ENCODE measurements at regions not wholly inside any gene's neighbourhood (a gene's known extent, or its start where the extent isn't known, plus 50 kb on each side); places are given as distances from the start of the nearest gene placed in this dataset.

DNA sequence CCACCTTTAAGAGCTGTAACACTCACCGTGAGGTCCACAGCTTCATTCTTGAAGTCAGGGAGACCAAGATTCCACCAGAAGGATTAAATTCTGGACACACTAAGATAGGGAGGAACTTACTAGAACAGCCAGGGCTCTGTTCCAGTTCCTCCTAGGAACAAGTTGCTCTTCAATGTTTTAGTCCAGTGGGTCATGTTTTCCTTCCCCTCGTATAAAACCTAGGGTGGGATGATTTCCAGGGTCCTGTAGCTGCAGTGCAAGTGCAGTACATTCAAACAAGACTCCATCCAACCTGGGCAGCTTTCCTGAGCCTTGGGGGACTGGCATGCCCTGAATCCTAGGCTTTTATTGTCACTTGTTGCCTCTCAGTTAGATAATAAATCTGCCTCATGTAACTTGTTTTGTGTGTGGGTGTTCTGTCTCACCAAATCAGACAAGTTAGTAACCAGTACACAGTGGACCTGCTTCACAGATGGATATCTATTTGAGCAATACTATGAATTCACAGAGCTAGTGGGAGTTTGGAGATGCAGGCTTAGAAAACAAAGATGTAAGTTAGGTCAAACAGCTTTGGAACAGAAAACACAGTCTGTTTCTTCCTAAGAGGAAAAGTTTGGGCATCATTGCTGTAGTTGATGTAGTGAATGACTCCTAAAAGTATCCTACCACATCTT, 405.6 kb downstream of the GABRG2 start:
- Histone ChIP-seq H3K4me3 (no peak overlapping the region), H3K27ac (no peak overlapping the region)
- TF ChIP-seq, protein P1, sequence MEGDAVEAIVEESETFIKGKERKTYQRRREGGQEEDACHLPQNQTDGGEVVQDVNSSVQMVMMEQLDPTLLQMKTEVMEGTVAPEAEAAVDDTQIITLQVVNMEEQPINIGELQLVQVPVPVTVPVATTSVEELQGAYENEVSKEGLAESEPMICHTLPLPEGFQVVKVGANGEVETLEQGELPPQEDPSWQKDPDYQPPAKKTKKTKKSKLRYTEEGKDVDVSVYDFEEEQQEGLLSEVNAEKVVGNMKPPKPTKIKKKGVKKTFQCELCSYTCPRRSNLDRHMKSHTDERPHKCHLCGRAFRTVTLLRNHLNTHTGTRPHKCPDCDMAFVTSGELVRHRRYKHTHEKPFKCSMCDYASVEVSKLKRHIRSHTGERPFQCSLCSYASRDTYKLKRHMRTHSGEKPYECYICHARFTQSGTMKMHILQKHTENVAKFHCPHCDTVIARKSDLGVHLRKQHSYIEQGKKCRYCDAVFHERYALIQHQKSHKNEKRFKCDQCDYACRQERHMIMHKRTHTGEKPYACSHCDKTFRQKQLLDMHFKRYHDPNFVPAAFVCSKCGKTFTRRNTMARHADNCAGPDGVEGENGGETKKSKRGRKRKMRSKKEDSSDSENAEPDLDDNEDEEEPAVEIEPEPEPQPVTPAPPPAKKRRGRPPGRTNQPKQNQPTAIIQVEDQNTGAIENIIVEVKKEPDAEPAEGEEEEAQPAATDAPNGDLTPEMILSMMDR (IDR thresholded peaks at IDR 0.05): no peak
- no peak for DNase-seq (ENCODE audit: low spot score)

DNA sequence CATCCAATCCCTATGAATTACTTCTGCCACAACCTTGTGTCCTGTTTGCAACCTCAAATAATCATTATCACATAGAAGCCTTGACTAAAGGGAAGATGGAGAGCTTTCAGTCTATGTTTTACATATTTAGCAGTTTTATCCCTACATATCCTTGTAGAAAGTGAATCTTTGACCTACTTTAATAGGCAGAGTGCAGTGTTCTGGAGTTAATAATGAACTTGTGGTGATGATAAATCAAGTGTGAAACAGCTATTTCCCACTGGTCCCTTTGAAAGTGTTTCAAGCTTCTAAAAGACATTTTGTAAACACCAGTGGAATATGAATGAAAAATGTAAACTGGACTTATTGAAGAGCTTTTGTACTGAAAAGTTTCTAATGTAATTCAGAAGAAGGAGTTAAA, 406.7 kb downstream of the GABRG2 start:
- no peak overlapping the region for H3K27ac ChIP-seq
- no peak for DNase-seq (ENCODE audit: low spot score)
- TF ChIP-seq, protein P1 (IDR thresholded peaks at IDR 0.05): no peak
- no peak overlapping the region for H3K4me3 ChIP-seq

DNA sequence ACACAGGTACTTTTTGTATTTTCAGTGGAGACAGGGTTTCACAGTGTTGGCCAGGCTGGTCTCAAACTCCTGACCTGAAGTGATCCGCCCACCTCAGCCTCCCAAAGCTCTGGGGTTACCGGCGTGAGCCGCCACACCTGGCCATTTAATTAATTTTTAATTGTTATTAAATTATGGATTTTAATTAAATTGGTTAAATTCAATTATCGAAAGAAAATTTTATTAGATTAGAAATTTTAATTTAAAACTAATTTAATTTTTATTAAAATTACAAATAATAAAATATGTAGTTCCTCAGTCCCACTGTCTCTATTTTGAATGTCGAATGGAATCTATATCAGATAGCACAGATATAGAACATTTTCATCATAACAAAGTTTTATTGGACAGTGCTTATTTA, 416.5 kb downstream of the GABRG2 start:
- TF ChIP-seq, protein P1 (IDR thresholded peaks at IDR 0.05): no peak
- Histone ChIP-seq H3K27ac (no peak overlapping the region), H3K4me3 (no peak overlapping the region)
- no peak for DNase-seq (ENCODE audit: low spot score)

DNA sequence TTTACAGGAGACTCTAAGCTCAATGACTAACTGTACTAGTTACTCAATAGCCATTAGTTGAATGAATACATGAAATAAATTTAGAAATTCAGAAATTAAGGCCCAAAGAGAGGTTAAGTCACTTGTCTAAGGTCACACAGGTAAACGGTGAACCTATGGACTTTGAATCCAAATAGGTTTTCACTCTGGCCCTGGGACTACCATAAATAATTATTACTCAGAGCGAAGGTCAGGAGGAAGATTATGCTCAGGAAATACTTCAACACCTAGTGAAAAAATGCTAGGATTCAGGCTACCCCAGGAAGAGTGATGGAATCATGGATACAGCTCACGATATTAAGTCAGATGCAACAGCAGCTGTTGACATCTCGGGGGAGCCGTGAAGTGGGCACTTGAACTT, 417.4 kb downstream of the GABRG2 start:
- Histone ChIP-seq H3K4me3 (no peak overlapping the region), H3K27ac (no peak overlapping the region)
- TF ChIP-seq, protein P1 (IDR thresholded peaks at IDR 0.05): no peak
- DNase-seq (ENCODE audit: low spot score): no peak

DNA sequence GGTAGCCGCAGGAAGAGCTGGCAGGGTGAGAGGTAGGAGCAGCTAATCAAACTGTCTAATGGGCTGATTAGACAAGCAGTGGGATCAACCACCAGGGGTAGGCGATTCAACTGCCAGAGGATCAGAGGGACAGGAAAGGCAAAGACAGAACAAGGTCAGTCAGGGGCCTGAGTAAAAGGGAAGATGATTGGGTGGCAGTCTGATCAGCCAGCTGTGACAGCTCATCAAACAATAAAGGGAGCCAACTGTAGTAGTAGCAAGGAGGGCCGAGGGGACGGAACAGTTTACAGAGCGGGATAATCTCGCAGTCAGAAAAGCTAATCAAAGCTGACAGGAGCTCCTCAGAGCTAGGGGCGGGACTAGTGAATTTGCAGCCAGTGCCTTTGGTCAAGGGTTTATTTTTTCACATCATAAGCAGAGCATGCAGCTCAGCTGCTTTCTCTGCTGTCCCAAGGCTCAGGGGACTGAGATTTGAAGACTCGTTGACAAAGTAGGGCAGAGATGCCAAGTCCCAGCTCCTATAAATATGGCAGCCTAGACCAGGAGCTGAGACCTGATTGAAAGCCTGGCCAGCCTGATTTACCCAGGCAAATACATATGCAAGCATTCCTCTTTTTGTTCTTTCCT, 418.2 kb downstream of the GABRG2 start:
- peak; percentile 66 for DNase-seq (ENCODE audit: low spot score)
- no peak overlapping the region for H3K27ac ChIP-seq
- H3K4me3 ChIP-seq: no peak overlapping the region
- TF ChIP-seq, protein P1 (IDR thresholded peaks at IDR 0.05): no peak

DNA sequence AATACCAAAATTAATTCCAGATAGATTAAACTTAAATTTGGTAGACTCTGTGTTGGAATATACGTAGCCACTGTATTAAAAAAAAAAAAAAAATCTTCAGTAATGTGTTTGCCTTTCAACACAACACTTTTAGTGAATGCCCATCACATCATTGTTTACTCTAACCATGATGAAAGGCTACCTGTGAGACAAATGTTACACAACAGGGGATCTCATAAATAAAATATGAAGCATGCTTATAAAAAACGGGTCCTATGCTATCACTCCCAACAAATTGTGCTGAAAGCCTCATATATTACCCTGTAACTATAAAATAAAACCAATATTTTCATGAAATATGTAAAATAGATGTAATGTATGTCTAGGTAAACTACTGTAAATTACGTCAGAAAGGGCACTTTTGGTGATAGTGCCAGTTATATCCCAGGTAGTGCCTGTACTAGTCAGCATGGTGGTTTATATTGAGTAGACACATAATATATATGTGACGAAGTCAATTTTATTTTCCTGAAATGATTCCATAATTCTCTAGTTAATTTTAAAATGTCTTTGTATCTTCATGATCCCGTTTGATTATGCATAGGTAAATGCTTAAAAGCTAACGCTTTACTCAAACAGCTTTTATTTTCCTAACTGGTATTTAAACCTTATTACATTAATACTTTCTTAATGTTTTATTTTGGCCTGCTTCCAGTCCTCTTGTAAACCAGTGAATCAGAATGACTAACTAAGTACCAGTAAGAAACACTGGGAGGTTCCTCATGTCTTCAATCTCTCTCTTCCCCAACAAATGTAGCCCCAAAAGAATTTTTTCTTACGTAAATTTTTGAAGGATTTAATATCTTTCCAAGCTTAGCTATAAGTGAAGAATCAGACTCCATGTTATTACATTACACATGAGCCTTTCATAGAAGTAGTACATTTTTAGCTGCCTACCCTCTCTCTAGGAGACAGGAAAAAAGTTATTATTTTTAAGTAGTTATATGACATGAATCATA, 420.3 kb downstream of the GABRG2 start:
- Histone ChIP-seq H3K27ac (no peak overlapping the region), H3K4me3 (no peak overlapping the region)
- DNase-seq (ENCODE audit: low spot score): no peak
- TF ChIP-seq, protein P1 (IDR thresholded peaks at IDR 0.05): no peak
